K562 (cell line): ENCODE measurements at regions not wholly inside any gene's neighbourhood (a gene's known extent, or its start where the extent isn't known, plus 50 kb on each side); places are given as distances from the start of the nearest gene placed in this dataset.

Experiments used
- ATAC-seq: fragments of 200-7000 bp; cut with Tn5 transposase; 3 replicates; pipeline ENCODE4 v1.9.1; 2020; ENCODE audit warnings: moderate library complexity
- BruUV-seq: library from RNA; stranded (reverse); fragments of 400-500 nt; replicated peaks from 2 replicates; lab custom pipeline; 2021; lab: Mats Ljungman, UMichigan
- CTCF ChIA-PET: fragments of 300-600 bp; formaldehyde crosslinking; extraction: SDS; loops from one replicate; lab custom pipeline; 2021; ENCODE audit warnings: low intra/inter-chr PET ratio; lab: Yijun Ruan, JAX
- POLR2A ChIA-PET: fragments of 300-600, 350-650 bp; sonication (Branson Sonifier 250); formaldehyde crosslinking; extraction: SDS; loops from one replicate; lab custom pipeline; 2021; ENCODE audit warnings: antibody characterized with exemption, inconsistent platforms; lab: Yijun Ruan, JAX
- DNase-seq, 4 experiments: peaks; one replicate each; pipeline versions ENCODE4 v3.0.0 to v3.0.0-alpha.2; 2011 to 2018; ENCODE audit warnings: low spot score in 3 of 4, mixed read lengths in 3 of 4; ENCODE audit errors: extremely low read depth in 1 of 4
- FAIRE-seq: peaks from 2 replicates; lab custom pipeline; 2011; peaks lifted over from hg19 to GRCh38; lab: Jason Lieb, UNC
- H2AFZ ChIP-seq: 2 replicates; pipeline ENCODE4 v1.6.0; 2011; ENCODE audit warnings: low read depth, low read length, control low read depth, inconsistent platforms
- H3K27ac ChIP-seq: fragments of 200-600 bp; 3 replicates; pipeline ENCODE4 v1.8.0; 2011; ENCODE audit warnings: low read depth, mild to moderate bottlenecking, control low read depth, inconsistent platforms, low read length, moderate library complexity, mixed read lengths; ENCODE audit errors: extremely low read depth
- H3K27me3 ChIP-seq, 2 experiments: fragments of 300-600 bp in 1 of 2; 2 replicates in 1 of 2; 3 replicates in 1 of 2; pipeline versions ENCODE4 v1.6.0 to v1.8.0; 2011; ENCODE audit warnings: inconsistent platforms in 2 of 2, low read length in 2 of 2, mild to moderate bottlenecking in 1 of 2, mixed read lengths in 1 of 2, moderate library complexity in 1 of 2; ENCODE audit not compliant: control insufficient read depth in 2 of 2, insufficient read depth in 2 of 2
- H3K36me3 ChIP-seq: fragments of 300-600 bp; 3 replicates; pipeline ENCODE4 v1.8.0; 2011; ENCODE audit warnings: mild to moderate bottlenecking, low read length, inconsistent platforms; ENCODE audit not compliant: control insufficient read depth, insufficient read depth
- H3K4me1 ChIP-seq, 2 experiments: fragments of 200-600 bp in 1 of 2; replicated peaks in 1 of 2; 2 replicates in 1 of 2; 3 replicates in 1 of 2; pipeline versions ENCODE4 v1.5.1 to v1.8.0; 2011; ENCODE audit warnings: inconsistent platforms in 2 of 2, low read length in 2 of 2, mild to moderate bottlenecking in 1 of 2, mixed read lengths in 1 of 2, moderate library complexity in 1 of 2; ENCODE audit not compliant: control insufficient read depth in 2 of 2, insufficient read depth in 2 of 2
- H3K4me2 ChIP-seq: 2 replicates; pipeline ENCODE4 v1.6.1; 2011; ENCODE audit warnings: low read length, control low read depth, inconsistent platforms, mixed read lengths; ENCODE audit not compliant: insufficient read depth
- H3K4me3 ChIP-seq: fragments of 200-600 bp; sonication (generic), shearing (Covaris generic); 2 replicates; pipeline ENCODE4 v1.5.1; 2016; ENCODE audit warnings: control low read depth, inconsistent platforms
- H3K79me2 ChIP-seq: fragments of 200-600 bp; 3 replicates; pipeline ENCODE4 v1.8.0; 2011; ENCODE audit warnings: low read length, inconsistent platforms; ENCODE audit not compliant: control insufficient read depth, insufficient read depth
- H3K9ac ChIP-seq, 2 experiments: 2 replicates each; pipeline versions ENCODE4 v1.6.0 to v1.6.1; 2011; ENCODE audit warnings: low read depth in 2 of 2, low read length in 2 of 2, control low read depth in 1 of 2, inconsistent platforms in 1 of 2, mild to moderate bottlenecking in 1 of 2, mixed read lengths in 1 of 2; ENCODE audit not compliant: insufficient read depth in 1 of 2
- H3K9me1 ChIP-seq: one replicate; pipeline ENCODE4 v1.6.0; 2011; ENCODE audit warnings: inconsistent platforms, mild to moderate bottlenecking, low read length, moderate library complexity; ENCODE audit not compliant: control insufficient read depth, insufficient read depth
- H3K9me3 ChIP-seq: replicated peaks from 2 replicates; pipeline ENCODE4 v1.5.1; 2011; ENCODE audit warnings: low read depth, low read length, inconsistent platforms; ENCODE audit not compliant: control insufficient read depth, insufficient read depth
- H4K20me1 ChIP-seq: replicated peaks from 2 replicates; pipeline ENCODE4 v1.6.1; 2011; ENCODE audit warnings: low read length, inconsistent platforms, mixed read lengths; ENCODE audit not compliant: control insufficient read depth, insufficient read depth
- ARID3A ChIP-seq: IDR thresholded peaks from 2 replicates; pipeline ENCODE4 v1.6.1; 2012; ENCODE audit warnings: low read depth, low read length, improper control_type of control experiment, borderline replicate concordance
- CBX8 ChIP-seq: fragments of 200-600 bp; sonication (generic); IDR thresholded peaks from 2 replicates; pipeline ENCODE4 v1.6.1; 2012; ENCODE audit warnings: borderline replicate concordance, mixed run types, low read depth, mild to moderate bottlenecking, moderate library complexity, mixed read lengths, low read length, control low read depth, inconsistent platforms; ENCODE audit not compliant: poor library complexity, severe bottlenecking; ENCODE audit errors: extremely low read depth
- GTF3C2 ChIP-seq: IDR thresholded peaks from 3 replicates; pipeline ENCODE4 v1.6.1; 2011; ENCODE audit warnings: borderline replicate concordance, mild to moderate bottlenecking, moderate library complexity; ENCODE audit not compliant: insufficient read length; ENCODE audit errors: extremely low read depth
- HMGXB4 ChIP-seq: sonication (generic); formaldehyde crosslinking; IDR thresholded peaks from 2 replicates; pipeline ENCODE4 v1.8.1; 2023; ENCODE audit warnings: mild to moderate bottlenecking, missing genetic modification reagents
- MYBL2 ChIP-seq, 2 experiments: fragments of 450-650 bp in 1 of 2; sonication (generic) in 1 of 2; formaldehyde crosslinking in 1 of 2; IDR thresholded peaks; 2 replicates each; pipeline versions ENCODE4 v1.6.1 to v1.8.1; 2017 to 2022; ENCODE audit warnings: borderline replicate concordance in 1 of 2, inconsistent platforms in 1 of 2, low read depth in 1 of 2, mild to moderate bottlenecking in 1 of 2, missing genetic modification reagents in 1 of 2, moderate library complexity in 1 of 2
- NRF1 ChIP-seq, 2 experiments: fragments of 450-650 bp; IDR thresholded peaks in 1 of 2; conservative IDR thresholded peaks in 1 of 2; 2 replicates each; pipeline ENCODE4 v1.6.1; 2014; ENCODE audit warnings: mild to moderate bottlenecking in 2 of 2
- RBM15 ChIP-seq: fragments of 200-400 bp; formaldehyde crosslinking; IDR thresholded peaks from 2 replicates; pipeline ENCODE4 v1.6.1; 2018; ENCODE audit warnings: mild to moderate bottlenecking, low read length, moderate library complexity; ENCODE audit not compliant: insufficient read depth
- SFPQ ChIP-seq: fragments of 200-400 bp; formaldehyde crosslinking; IDR thresholded peaks from 2 replicates; pipeline ENCODE4 v1.6.1; 2017; ENCODE audit warnings: mild to moderate bottlenecking, low read depth, low read length, moderate library complexity
- SREBF2 ChIP-seq: sonication (generic); formaldehyde crosslinking; IDR thresholded peaks from 2 replicates; pipeline ENCODE4 v1.4.0; 2020; ENCODE audit warnings: mild to moderate bottlenecking, missing genetic modification reagents
- ZNF174 ChIP-seq: fragments of 250-450 bp; sonication (Bioruptor Pico); IDR thresholded peaks from 2 replicates; pipeline ENCODE4 v1.4.0; 2020; ENCODE audit warnings: mild to moderate bottlenecking
- ZNF24 ChIP-seq: fragments of 450-650 bp; IDR thresholded peaks from 2 replicates; pipeline ENCODE4 v1.6.1; 2016
- ZNF282 ChIP-seq: sonication (generic); formaldehyde crosslinking; IDR thresholded peaks from 2 replicates; pipeline ENCODE4 v1.8.1; 2023; ENCODE audit warnings: missing genetic modification reagents
- WGBS: fragments of 100-300 bp; shearing (Covaris generic); methylation state at CpG from one replicate; pipeline ENCODE4 v1.1.6; 2016; ENCODE audit warnings: low coverage, mixed read lengths; ENCODE audit not compliant: insufficient coverage; ENCODE audit errors: missing lambda C conversion rate; 5-methylcytosine and 5-hydroxymethylcytosine counted together
- in situ Hi-C: fragments of 300-500 bp; cut with MboI; formaldehyde crosslinking; loops from 4 replicates; pipeline ENCODE4 v1.15.0; 2018; ENCODE audit warnings: inconsistent platforms, mixed read lengths
- intact Hi-C: fragments of 100-400 bp; cut with micrococcal nuclease; formaldehyde crosslinking; loops from 2 replicates; pipeline ENCODE4 v1.14.2; 2022

- TF ChIP-seq HMGXB4 (CRISPR knock-in tag) (no peak), SREBF2 (no peak)
Measured at GRCh38 chr2:5908071-5908470, 215.9 kb downstream of the SOX11 start (continued).

GRCh38 chr2:5911718-5912117 is 219.5 kb downstream of the SOX11 start:
- TF ChIP-seq MYBL2 (IDR thresholded peaks at IDR 0.05; ENCODE audit: low read depth), result no peak
- TF ChIP-seq MYBL2 (CRISPR knock-in tag; IDR thresholded peaks at IDR 0.05; ENCODE audit: borderline replicate concordance), result no peak
- no peak for TF ChIP-seq ZNF174
- no peak for TF ChIP-seq CBX8
- no peak for TF ChIP-seq RBM15
- TF ChIP-seq GTF3C2, result no peak
- TF ChIP-seq ARID3A, result no peak
- TF ChIP-seq SFPQ, result no peak
- TF ChIP-seq ZNF24, result no peak
- TF ChIP-seq NRF1 (conservative IDR thresholded peaks at IDR 0.05 in 1 of 2, IDR thresholded peaks at IDR 0.05 in 1 of 2), result no peak
- no peak for TF ChIP-seq ZNF282
- TF ChIP-seq, all 486 proteins: peak for 0
- Histone ChIP-seq H3K4me2 (no peak overlapping the region), H3K4me1 (no peaks in the 10 kb centered on the region), H2AFZ (no peak overlapping the region), H3K9me1 (no peaks in the 10 kb centered on the region), H3K36me3 (no peaks in the 10 kb centered on the region), H3K27me3 (no peaks in the 10 kb centered on the region), H3K9ac (no peak overlapping the region), H3K27ac (no peak overlapping the region), H3K79me2 (no peaks in the 10 kb centered on the region), H3K4me3 (no peak overlapping the region), H3K9me3 (no peaks in the 10 kb centered on the region; the same call in 1 of the 2 replicates), H4K20me1 (no peaks in the 10 kb centered on the region)
- in situ Hi-C loops, result no loop called here
- ATAC-seq, result no peak
- ChIA-PET CTCF (no interaction called here), POLR2A (no interaction called here)
- 1% methylated on average over 3 of the region's 3 CpGs for WGBS
- intact Hi-C loops, result no loop called here
- BruUV-seq, result no TSS peak
- FAIRE-seq, result no peak
- no peak for DNase-seq
